ENCODE measurements at regions not wholly inside any gene's neighbourhood (a gene's known extent, or its start where the extent isn't known, plus 50 kb on each side); places are given as distances from the start of the nearest gene placed in this dataset.
"Not testable (repeated sequence)": the region's sequence is repeated elsewhere in the genome, so short reads cannot be mapped to it uniquely, and the experiment has no call there.

- no peak for DNase-seq (ENCODE audit: low read depth)
These were observed 1103.7 kb upstream of the CELF2 start for GRCh38 chr10:9913876-9914514.

- no peak for DNase-seq (ENCODE audit: low read depth)
These were observed 1096.1 kb upstream of the CELF2 start for GRCh38 chr10:9921544-9921943.

DNA sequence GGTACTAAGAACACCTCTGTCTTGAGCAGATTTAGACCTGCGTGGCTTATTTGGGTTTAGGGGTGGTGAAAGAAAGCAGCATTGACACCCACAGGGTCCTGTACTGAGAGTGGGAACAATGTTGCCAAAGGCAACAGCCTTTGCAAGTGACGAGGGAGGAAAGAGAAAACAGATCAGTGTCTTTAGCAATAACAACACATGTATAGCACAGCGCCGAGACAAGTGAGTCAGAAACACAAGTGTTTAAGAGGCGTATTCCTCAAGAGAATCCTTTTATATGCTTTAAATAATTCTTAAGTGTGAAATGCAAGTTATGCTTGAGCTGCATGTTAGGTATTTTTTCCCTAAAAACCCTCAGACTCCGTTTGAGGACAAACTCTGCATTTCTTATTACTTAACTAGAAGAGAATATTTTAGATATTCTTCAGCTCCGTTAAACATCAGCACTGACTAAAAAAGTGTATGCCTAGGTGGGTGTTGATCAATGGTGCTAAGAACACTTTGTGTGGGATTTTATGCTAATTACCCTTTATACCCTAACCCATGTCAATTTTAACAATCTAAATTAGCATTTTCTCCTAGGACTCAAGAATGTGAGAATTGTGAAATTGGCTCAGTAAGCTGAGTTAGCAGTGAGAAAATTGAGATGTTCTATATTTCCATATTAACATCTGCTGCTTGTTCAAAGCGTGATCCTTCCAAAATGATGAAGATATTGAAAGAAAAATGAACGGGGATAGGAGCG is 1095.4 kb upstream of the CELF2 start:
- no peak for DNase-seq (ENCODE audit: low read depth)

- DNase-seq (ENCODE audit: low read depth), result no peak
These were observed 1091.7 kb upstream of the CELF2 start for GRCh38 chr10:9926003-9926402.

DNA sequence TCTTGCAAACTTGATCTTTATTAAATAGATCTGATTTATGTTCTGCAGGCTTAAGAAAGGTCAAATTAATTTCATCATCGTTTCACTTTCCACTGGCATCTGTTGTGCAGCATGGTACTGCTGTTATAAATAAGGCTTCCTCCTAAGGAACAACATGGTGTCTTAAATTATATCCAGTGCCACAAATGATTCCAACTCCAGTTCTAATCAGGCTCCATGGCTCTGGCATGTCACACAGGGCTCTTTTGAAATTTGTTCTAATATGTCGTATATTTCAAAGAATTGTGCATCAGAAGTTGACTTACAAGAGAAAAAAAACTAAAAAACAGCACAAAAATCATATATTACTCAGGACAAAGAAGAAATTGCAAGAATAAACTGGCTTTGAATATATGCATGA is 1090.8 kb upstream of the CELF2 start:
- DNase-seq (ENCODE audit: low read depth), result no peak

DNA sequence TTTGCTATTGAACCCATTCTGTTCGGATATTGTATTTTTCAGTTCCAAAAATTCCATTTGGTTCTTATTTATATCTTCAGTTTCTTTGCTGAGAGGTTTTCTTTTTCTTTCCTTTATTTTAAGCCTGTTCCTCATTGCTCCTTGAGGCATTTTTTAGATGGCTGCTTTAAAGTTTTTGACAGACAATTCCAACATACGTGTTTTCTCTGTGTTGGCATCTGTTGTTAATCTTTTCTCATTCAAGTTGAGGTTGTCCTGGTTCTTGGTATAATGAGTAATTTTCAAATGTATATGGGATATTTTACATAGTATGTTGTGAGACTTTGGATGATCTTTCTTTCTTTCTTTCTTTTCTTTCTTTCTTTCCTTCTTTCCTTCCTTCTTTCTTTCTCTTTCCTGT is 1078.0 kb upstream of the CELF2 start:
- DNase-seq (ENCODE audit: low read depth), result no peak

GRCh38 chr10:9944690-9945089 is 1073.0 kb upstream of the CELF2 start:
- no peak for DNase-seq (ENCODE audit: low read depth)

GRCh38 chr10:9950070-9950469 is 1067.6 kb upstream of the CELF2 start:
- DNase-seq (ENCODE audit: low read depth), result no peak

GRCh38 chr10:9951481-9952257 is 1066.0 kb upstream of the CELF2 start:
- DNase-seq (ENCODE audit: low read depth), result no peak

GRCh38 chr10:9957351-9957750 is 1060.3 kb upstream of the CELF2 start:
- no peak for DNase-seq (ENCODE audit: low read depth)

- not testable (repeated sequence) for DNase-seq (ENCODE audit: low read depth)
These were observed 1059.8 kb upstream of the CELF2 start for GRCh38 chr10:9957876-9958275.

DNA sequence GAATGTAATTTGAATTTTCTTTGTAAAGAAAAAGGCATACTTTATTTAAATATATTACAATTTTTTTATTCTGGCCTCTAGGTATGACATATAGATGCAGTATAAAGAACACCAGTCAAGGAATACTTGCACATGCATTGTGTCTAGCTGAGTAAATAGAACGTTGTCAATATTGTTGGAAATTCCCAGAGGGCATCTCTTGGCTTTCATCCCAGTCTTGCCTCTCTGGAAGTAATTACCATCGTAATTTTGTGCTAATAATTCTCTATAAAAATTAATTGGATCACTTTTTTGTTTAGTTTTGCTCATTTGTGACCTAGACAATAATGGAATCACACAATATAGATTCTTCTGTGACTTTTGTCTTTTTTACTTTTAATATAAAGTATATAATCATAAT is 1052.3 kb upstream of the CELF2 start:
- DNase-seq (ENCODE audit: low read depth), result no peak

- DNase-seq (ENCODE audit: low read depth), result no peak
These were observed 1030.9 kb upstream of the CELF2 start for GRCh38 chr10:9986786-9987185.

DNA sequence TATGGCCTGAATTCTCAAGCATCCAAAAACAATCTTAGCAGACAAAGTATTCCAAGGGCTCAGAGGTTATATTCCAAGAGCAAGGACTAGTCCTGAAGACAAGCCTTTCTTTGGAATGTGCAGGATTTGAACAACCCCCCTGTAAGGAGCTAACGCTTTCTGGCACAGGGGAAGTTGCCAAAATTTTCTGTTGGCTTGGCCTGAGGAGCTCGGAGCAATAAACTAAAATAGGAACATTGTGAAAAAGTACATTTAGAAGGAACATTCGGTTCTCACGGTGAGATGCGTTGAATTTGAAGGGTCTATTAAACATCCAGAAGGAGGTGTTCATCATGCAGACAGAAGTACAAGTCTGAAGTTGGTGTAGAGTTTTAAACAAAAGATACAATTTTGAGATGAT is 1030.5 kb upstream of the CELF2 start:
- DNase-seq (ENCODE audit: low read depth), result no peak

- no peak for DNase-seq (ENCODE audit: low read depth)
These were observed 1025.0 kb upstream of the CELF2 start for GRCh38 chr10:9992661-9993060.

GRCh38 chr10:9994131-9994530 is 1023.5 kb upstream of the CELF2 start:
- no peak for DNase-seq (ENCODE audit: low read depth)

- DNase-seq (ENCODE audit: low read depth), result no peak
These were observed 1018.0 kb upstream of the CELF2 start for GRCh38 chr10:9999627-10000026.

DNA sequence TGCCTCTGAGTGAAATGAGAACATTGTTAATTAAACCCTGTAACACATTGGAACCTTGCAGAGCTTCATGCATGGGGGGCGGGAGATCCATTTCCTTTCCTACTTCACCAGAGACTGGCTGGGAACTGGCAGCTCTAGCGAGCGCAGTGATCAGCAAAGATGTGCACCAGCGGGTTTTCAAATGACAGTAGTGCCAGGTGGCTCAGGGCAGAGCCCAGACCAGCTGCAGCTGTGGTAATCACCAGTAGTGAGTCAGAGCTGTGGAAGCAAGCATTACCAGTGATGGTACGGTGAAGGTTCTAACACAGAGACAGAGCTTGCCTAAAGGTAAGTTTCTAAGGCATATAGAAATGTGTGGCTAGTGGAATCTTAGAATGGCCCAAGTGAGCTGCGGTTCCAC is 1009.7 kb upstream of the CELF2 start:
- no peak for DNase-seq (ENCODE audit: low read depth)

DNA sequence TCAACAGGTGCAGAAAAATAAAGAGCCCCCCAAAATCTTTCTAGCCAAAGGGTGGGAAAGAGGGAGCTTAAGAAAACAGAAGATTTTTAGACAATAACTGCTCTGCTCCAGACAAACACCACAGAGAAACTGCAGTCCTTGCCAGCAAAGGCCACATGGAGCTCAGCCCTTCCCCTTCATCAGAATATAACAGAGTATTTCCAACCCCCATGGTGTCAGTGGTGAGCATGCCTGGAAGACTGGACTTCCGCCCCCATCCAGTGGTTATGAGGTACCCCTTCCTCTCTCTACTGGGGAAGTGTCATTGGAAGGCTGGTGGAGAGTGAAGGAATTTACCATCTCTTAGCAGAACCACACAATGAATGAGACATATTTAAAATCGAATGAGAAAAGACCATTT is 1007.3 kb upstream of the CELF2 start:
- DNase-seq (ENCODE audit: low read depth), result no peak

DNA sequence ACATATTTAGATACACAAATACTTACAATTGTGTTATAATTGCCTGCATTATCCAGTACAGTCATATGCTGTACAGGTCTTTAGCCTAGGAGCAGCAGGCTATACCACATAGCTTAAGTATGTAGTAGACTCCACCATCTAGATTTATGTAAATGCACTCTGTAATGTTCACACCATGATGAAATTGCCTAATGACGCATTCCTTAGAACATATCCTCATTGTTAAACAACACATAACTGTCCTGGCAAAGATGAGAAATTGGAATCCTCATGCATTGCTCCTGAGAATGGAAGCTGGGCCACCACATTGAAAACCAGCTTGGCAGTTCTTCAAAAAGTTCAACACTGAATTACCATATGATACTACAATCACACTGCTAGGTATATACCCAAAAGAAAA is 1002.8 kb upstream of the CELF2 start:
- no peak for DNase-seq (ENCODE audit: low read depth)

DNA sequence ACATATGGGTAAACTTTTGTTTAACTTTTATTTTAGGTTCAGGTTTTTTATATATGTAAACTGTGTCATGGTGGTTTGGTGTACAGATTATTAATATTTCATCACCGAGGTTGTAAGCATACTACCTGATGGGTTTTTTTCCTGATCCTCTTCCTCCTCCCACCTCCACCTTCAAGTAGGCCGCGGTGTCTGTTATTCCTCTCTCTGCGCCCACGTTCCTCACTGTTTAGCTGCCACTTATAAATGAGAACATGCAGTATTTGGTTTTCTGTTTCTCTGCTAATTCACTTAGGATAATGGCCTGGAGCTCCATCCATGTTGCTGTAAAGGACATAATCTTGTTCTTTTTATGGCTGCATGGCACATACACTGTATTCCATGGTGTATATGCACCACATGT is 1000.0 kb upstream of the CELF2 start:
- DNase-seq (ENCODE audit: low read depth), result no peak

DNA sequence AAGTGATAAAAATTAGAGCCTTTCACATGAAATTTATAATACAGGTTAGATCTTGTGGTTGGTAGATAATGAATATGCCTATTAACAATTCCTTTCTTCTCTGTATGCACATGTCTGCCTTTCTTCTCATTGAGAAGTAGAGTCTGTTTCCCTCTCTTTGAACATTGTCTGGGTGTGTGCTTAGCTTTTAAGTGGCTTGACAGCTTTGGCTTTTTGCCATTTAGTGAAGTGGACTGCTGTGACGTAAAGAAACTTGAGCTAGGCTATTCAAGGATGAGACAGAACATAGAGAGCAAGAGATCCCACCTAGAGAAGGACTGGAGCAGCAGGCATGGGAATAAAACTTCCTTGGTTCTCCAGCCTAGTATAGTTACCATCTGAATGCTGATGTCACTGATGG is 996.7 kb upstream of the CELF2 start:
- no peak for DNase-seq (ENCODE audit: low read depth)

DNA sequence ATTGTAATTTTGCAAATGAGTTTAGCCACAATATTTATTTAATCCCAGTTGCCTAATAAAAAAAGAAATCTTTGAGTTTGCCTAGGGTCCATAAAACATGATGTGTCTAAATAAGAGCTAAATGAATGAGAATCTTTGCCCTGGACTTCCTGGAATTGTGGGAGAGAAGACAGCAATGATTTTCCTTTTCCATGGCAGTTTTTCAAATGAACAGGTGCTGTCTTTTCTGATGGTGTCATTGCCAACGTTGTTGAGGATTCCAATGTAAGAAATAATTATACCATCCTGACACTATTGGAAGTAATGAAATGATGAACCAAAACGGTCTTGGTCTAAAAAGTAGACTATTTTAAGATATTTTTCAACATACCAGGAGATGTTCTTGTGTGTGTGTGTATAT is 984.7 kb upstream of the CELF2 start:
- DNase-seq (ENCODE audit: low read depth), result no peak
